HCT116 (cell line): ENCODE measurements at regions not wholly inside any gene's neighbourhood (a gene's known extent, or its start where the extent isn't known, plus 50 kb on each side); places are given as distances from the start of the nearest gene placed in this dataset.

Experiments
- EZH2phosphoT487 ChIP-seq: fragments of 200-600 bp; IDR thresholded peaks from 2 replicates; pipeline ENCODE4 v1.6.1; 2018; ENCODE audit warnings: antibody characterized with exemption, borderline replicate concordance
- POLR2A ChIP-seq: IDR thresholded peaks from 2 replicates; pipeline ENCODE4 v1.7.0; 2011; ENCODE audit warnings: borderline replicate concordance; ENCODE audit not compliant: insufficient read depth, insufficient read length; ENCODE audit errors: extremely low read depth
- POLR2AphosphoS5 ChIP-seq: IDR thresholded peaks from 2 replicates; pipeline ENCODE4 v1.6.1; 2011; ENCODE audit warnings: mild to moderate bottlenecking, low read depth, low read length, moderate library complexity
- SIN3A ChIP-seq: IDR thresholded peaks from 2 replicates; pipeline ENCODE4 v1.6.1; 2012; ENCODE audit warnings: low read depth
- TCF7L2 ChIP-seq: IDR thresholded peaks from 2 replicates; pipeline ENCODE4 v1.7.0; 2011; ENCODE audit warnings: borderline replicate concordance, inconsistent platforms; ENCODE audit not compliant: insufficient read depth, insufficient read length; ENCODE audit errors: extremely low read depth
- ZFX ChIP-seq: fragments of 450-650 bp; IDR thresholded peaks from 2 replicates; pipeline ENCODE4 v1.6.1; 2017
- TF ChIP-seq, protein P1 (sequence below), 3 experiments: fragments of 200-600 bp in 1 of 3; sonication (generic) in 1 of 3; IDR thresholded peaks in 2 of 3; conservative IDR thresholded peaks in 1 of 3; 2 replicates each; pipeline ENCODE4 v1.5.1; 2012 to 2017; ENCODE audit warnings: low read depth in 2 of 3, low read length in 2 of 3, antibody characterized with exemption in 1 of 3, borderline replicate concordance in 1 of 3, control low read depth in 1 of 3, mild to moderate bottlenecking in 1 of 3, mixed read lengths in 1 of 3, mixed run types in 1 of 3, moderate library complexity in 1 of 3; ENCODE audit not compliant: insufficient read depth in 1 of 3

DNA sequence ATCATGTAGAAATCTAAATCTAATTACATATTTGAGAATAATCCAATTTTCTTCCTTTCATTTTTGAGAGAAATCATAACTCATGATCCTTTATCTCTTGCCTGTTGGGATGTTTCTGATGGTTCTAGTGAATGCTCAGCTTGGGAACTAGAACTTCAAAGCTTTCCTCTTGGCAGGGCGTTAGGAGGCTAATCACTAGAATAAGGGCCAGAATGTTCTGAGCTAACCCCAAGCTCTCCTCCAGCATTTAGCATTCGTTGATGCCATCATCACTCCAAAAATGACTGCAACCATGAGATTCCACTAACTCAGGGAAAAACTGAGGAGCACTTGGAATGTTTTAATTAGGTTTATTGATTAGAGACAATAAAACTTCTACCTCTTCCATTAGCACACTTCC lies 93.9 kb upstream of the DPT start:
- TF ChIP-seq, protein P1, sequence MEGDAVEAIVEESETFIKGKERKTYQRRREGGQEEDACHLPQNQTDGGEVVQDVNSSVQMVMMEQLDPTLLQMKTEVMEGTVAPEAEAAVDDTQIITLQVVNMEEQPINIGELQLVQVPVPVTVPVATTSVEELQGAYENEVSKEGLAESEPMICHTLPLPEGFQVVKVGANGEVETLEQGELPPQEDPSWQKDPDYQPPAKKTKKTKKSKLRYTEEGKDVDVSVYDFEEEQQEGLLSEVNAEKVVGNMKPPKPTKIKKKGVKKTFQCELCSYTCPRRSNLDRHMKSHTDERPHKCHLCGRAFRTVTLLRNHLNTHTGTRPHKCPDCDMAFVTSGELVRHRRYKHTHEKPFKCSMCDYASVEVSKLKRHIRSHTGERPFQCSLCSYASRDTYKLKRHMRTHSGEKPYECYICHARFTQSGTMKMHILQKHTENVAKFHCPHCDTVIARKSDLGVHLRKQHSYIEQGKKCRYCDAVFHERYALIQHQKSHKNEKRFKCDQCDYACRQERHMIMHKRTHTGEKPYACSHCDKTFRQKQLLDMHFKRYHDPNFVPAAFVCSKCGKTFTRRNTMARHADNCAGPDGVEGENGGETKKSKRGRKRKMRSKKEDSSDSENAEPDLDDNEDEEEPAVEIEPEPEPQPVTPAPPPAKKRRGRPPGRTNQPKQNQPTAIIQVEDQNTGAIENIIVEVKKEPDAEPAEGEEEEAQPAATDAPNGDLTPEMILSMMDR (IDR thresholded peaks at IDR 0.05 in 2 of 3, conservative IDR thresholded peaks at IDR 0.05 in 1 of 3; ENCODE audit: borderline replicate concordance in 1 of 3, insufficient read depth in 1 of 3, low read depth in 2 of 3, low read length in 2 of 3): no peak
- TF ChIP-seq ZFX (no peak), SIN3A (no peak), TCF7L2 (no peak), POLR2AphosphoS5 (no peak), POLR2A (no peak), EZH2phosphoT487 (no peak)
